ENCODE measurements at regions not wholly inside any gene's neighbourhood (a gene's known extent, or its start where the extent isn't known, plus 50 kb on each side); places are given as distances from the start of the nearest gene placed in this dataset.
"Not testable (repeated sequence)": the region's sequence is repeated elsewhere in the genome, so short reads cannot be mapped to it uniquely, and the experiment has no call there.

DNA sequence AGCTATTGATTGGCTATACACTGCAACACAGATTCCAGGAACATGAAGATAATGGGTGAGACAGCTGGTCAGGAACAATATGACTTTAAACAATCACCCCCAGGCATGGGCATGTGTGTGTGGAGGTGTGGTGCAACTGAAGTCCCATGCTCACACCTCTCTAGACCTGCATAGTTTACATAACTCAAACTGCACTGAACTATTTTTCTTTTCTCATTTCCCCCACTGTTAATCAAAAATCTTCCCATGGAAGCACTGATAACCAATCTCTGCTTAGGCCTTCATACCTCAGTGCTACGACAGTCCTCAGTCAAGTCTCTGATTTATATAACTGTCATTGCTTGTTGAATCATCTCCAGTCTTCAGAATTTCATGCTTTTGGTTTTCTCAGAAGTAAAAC, 600.2 kb downstream of the NTRK3 start:
- Histone ChIP-seq H3K27ac (replicated peaks in 1 of 4) (no peak overlapping the region), H3K4me1 (no peaks in the 10 kb centered on the region), H3K27me3 (no peaks in the 10 kb centered on the region), H3K36me3 (no peaks in the 10 kb centered on the region), H3K4me3 (no peak overlapping the region), H3K9me3 (no peaks in the 10 kb centered on the region)
- intact Hi-C loops (cut with DNase I) = no loop called here
- DNase-seq (ENCODE audit: extremely low spot score) = no peak
- WGBS = 87% methylated on average over 1 of the region's 1 CpG
- TF ChIP-seq POLR2A (IDR thresholded peaks at IDR 0.05; ENCODE audit: low read depth) (no peak), EP300 (IDR thresholded peaks at IDR 0.05) (no peak), POLR2AphosphoS5 (IDR thresholded peaks at IDR 0.05) (no peak)
- TF ChIP-seq, protein P1, sequence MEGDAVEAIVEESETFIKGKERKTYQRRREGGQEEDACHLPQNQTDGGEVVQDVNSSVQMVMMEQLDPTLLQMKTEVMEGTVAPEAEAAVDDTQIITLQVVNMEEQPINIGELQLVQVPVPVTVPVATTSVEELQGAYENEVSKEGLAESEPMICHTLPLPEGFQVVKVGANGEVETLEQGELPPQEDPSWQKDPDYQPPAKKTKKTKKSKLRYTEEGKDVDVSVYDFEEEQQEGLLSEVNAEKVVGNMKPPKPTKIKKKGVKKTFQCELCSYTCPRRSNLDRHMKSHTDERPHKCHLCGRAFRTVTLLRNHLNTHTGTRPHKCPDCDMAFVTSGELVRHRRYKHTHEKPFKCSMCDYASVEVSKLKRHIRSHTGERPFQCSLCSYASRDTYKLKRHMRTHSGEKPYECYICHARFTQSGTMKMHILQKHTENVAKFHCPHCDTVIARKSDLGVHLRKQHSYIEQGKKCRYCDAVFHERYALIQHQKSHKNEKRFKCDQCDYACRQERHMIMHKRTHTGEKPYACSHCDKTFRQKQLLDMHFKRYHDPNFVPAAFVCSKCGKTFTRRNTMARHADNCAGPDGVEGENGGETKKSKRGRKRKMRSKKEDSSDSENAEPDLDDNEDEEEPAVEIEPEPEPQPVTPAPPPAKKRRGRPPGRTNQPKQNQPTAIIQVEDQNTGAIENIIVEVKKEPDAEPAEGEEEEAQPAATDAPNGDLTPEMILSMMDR (IDR thresholded peaks at IDR 0.05) = no peak

GRCh38 chr15:87653646-87654045, 602.9 kb downstream of the NTRK3 start:
- no peaks in the 10 kb centered on the region for H3K36me3 ChIP-seq
- no peaks in the 10 kb centered on the region for H3K27me3 ChIP-seq
- no peaks in the 10 kb centered on the region for H3K4me1 ChIP-seq
- H3K4me3 ChIP-seq = no peak overlapping the region
- no peaks in the 10 kb centered on the region for H3K9me3 ChIP-seq
- DNase-seq (ENCODE audit: extremely low spot score) = no peak
- intact Hi-C loops (cut with DNase I) = no loop called here
- TF ChIP-seq POLR2AphosphoS5 (IDR thresholded peaks at IDR 0.05) = no peak
- TF ChIP-seq, protein P1 (IDR thresholded peaks at IDR 0.05) = no peak
- no peak for TF ChIP-seq EP300 (IDR thresholded peaks at IDR 0.05)
- no peak for TF ChIP-seq POLR2A (IDR thresholded peaks at IDR 0.05; ENCODE audit: low read depth)
- 100% methylated on average over 1 of the region's 1 CpG for WGBS
- no peak overlapping the region for H3K27ac ChIP-seq (replicated peaks in 1 of 4)

DNA sequence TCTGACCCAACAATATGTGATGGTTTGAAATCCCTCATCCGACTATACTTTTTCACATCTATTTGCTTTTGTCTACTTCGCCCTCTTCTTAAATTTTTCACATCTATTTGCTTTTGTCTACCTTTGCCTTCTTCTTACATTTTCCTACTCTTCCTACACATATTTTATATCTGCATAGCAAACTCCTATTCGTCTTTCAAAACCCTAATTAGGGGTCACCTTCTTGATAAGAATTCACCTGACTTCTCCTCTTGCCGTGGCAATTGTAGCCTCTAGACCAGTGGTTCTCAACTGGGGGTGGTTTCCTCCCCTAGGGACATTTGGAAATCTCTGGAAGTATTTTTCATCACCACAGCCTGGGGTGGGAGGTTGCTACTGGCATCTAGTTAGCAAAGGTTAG, 607.4 kb downstream of the NTRK3 start:
- intact Hi-C loops (cut with DNase I) = no loop called here
- no peak for DNase-seq (ENCODE audit: extremely low spot score)
- Histone ChIP-seq H3K4me1 (no peaks in the 10 kb centered on the region), H3K4me3 (no peak overlapping the region), H3K27ac (replicated peaks in 1 of 4) (no peak overlapping the region), H3K27me3 (no peaks in the 10 kb centered on the region), H3K36me3 (no peaks in the 10 kb centered on the region), H3K9me3 (no peaks in the 10 kb centered on the region)
- WGBS = 96% methylated on average over 4 of the region's 4 CpGs
- no peak for TF ChIP-seq EP300 (IDR thresholded peaks at IDR 0.05)
- TF ChIP-seq, protein P1 (IDR thresholded peaks at IDR 0.05) = no peak
- no peak for TF ChIP-seq POLR2A (IDR thresholded peaks at IDR 0.05; ENCODE audit: low read depth)
- TF ChIP-seq POLR2AphosphoS5 (IDR thresholded peaks at IDR 0.05) = no peak

- Histone ChIP-seq H3K27me3 (no peaks in the 10 kb centered on the region), H3K4me3 (no peak overlapping the region), H3K27ac (replicated peaks in 1 of 4) (no peak overlapping the region), H3K36me3 (no peaks in the 10 kb centered on the region), H3K9me3 (no peaks in the 10 kb centered on the region), H3K4me1 (no peaks in the 10 kb centered on the region)
- no peak for TF ChIP-seq POLR2A (IDR thresholded peaks at IDR 0.05; ENCODE audit: low read depth)
- TF ChIP-seq POLR2AphosphoS5 (IDR thresholded peaks at IDR 0.05) = no peak
- TF ChIP-seq, protein P1 (IDR thresholded peaks at IDR 0.05) = no peak
- TF ChIP-seq EP300 (IDR thresholded peaks at IDR 0.05) = no peak
- intact Hi-C loops (cut with DNase I) = no loop called here
- WGBS = 39% methylated on average over 5 of the region's 5 CpGs
- no peak for DNase-seq (ENCODE audit: extremely low spot score)
Observed at GRCh38 chr15:87648278-87648677, 608.3 kb downstream of the NTRK3 start.

GRCh38 chr15:87645723-87646122, 610.8 kb downstream of the NTRK3 start:
- H3K27me3 ChIP-seq = no peaks in the 10 kb centered on the region
- DNase-seq (ENCODE audit: extremely low spot score) = no peak
- TF ChIP-seq POLR2A (IDR thresholded peaks at IDR 0.05; ENCODE audit: low read depth) (no peak), POLR2AphosphoS5 (IDR thresholded peaks at IDR 0.05) (no peak)
- no peaks in the 10 kb centered on the region for H3K4me1 ChIP-seq
- no peak overlapping the region for H3K4me3 ChIP-seq
- no peaks in the 10 kb centered on the region for H3K36me3 ChIP-seq
- intact Hi-C loops (cut with DNase I) = no loop called here
- no peak overlapping the region for H3K27ac ChIP-seq (replicated peaks in 1 of 4)
- 72% methylated on average over 4 of the region's 5 CpGs for WGBS
- no peaks in the 10 kb centered on the region for H3K9me3 ChIP-seq

DNA sequence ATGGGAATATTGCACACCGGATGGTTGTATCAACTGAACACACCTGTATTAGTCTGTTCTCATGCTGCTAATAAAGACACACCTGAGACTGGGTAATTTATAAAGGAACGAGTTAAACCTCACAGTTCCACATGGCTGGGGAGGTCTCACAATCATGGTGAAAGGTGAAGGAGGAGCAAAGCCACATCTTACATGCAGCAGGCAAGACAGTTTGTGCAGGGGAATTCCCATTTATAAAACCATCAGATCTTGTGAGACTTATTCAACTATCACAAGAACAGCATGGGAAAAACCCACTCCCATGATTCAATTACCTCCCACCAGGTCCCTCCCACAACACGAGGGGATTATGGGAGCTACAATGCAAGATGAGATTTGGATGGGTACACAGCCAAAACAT, 613.5 kb downstream of the NTRK3 start:
- H3K4me1 ChIP-seq; H3K27ac ChIP-seq (replicated peaks in 1 of 4); DNase-seq (ENCODE audit: extremely low spot score); H3K36me3 ChIP-seq; H3K4me3 ChIP-seq; H3K27me3 ChIP-seq; H3K9me3 ChIP-seq; intact Hi-C loops (cut with DNase I): not testable (repeated sequence)
- WGBS = 62% methylated on average over 3 of the region's 3 CpGs
